Activated CD4-positive, alpha-beta T cell treated with anti-CD3 and anti-CD28 coated beads, Interleukin-2, amount 50 U/mL, for 4 hours (primary cell): ENCODE measurements at regions not wholly inside any gene's neighbourhood (a gene's known extent, or its start where the extent isn't known, plus 50 kb on each side); places are given as distances from the start of the nearest gene placed in this dataset.
"Not testable (repeated sequence)": the region's sequence is repeated elsewhere in the genome, so short reads cannot be mapped to it uniquely, and the experiment has no call there.

ENCODE experiments used
- DNase-seq, 2 experiments: peaks; one replicate each; pipeline ENCODE4 v3.0.0-alpha.2; 2020

GRCh38 chr5:175344331-175345195 is 99.4 kb downstream of the DRD1 start:
- DNase-seq = no peak

GRCh38 chr5:175343308-175343707 is 100.7 kb downstream of the DRD1 start:
- DNase-seq = no peak

GRCh38 chr5:175340180-175340579 is 103.8 kb downstream of the DRD1 start:
- no peak for DNase-seq

- DNase-seq = no peak
These were observed 106.3 kb downstream of the DRD1 start for GRCh38 chr5:175337680-175338079.

GRCh38 chr5:175336781-175337180 is 107.2 kb downstream of the DRD1 start:
- DNase-seq = no peak

GRCh38 chr5:175335691-175336090 is 108.3 kb downstream of the DRD1 start:
- no peak for DNase-seq

GRCh38 chr5:175331173-175332036 is 112.6 kb downstream of the DRD1 start:
- DNase-seq = not testable (repeated sequence)

GRCh38 chr5:175329976-175330375 is 114.0 kb downstream of the DRD1 start:
- no peak for DNase-seq

GRCh38 chr5:175328687-175329086 is 115.3 kb downstream of the DRD1 start:
- no peak for DNase-seq

- no peak for DNase-seq
These were observed 115.8 kb downstream of the DRD1 start for GRCh38 chr5:175328176-175328575.

GRCh38 chr5:175325681-175326080 is 118.3 kb downstream of the DRD1 start:
- no peak for DNase-seq

- no peak for DNase-seq
These were observed 122.0 kb downstream of the DRD1 start for GRCh38 chr5:175321927-175322532.

GRCh38 chr5:175319199-175319598 is 124.8 kb downstream of the DRD1 start:
- DNase-seq = no peak

- DNase-seq = no peak
These were observed 126.1 kb downstream of the DRD1 start for GRCh38 chr5:175317872-175318271.

- DNase-seq = no peak
These were observed 134.7 kb downstream of the DRD1 start for GRCh38 chr5:175309218-175309810.

- DNase-seq = no peak
These were observed 135.3 kb downstream of the DRD1 start for GRCh38 chr5:175308701-175309100.

- no peak for DNase-seq
These were observed 137.6 kb downstream of the DRD1 start for GRCh38 chr5:175306381-175306780.

GRCh38 chr5:175305251-175305650 is 138.7 kb downstream of the DRD1 start:
- no peak for DNase-seq

GRCh38 chr5:175290379-175290778 is 153.6 kb downstream of the DRD1 start:
- DNase-seq = no peak

GRCh38 chr5:175288048-175288621 is 155.8 kb downstream of the DRD1 start:
- DNase-seq = no peak

- DNase-seq = no peak
These were observed 157.0 kb downstream of the DRD1 start for GRCh38 chr5:175286981-175287380.

GRCh38 chr5:175285261-175285660 is 158.7 kb downstream of the DRD1 start:
- DNase-seq = no peak

- no peak for DNase-seq
These were observed 159.2 kb downstream of the DRD1 start for GRCh38 chr5:175284806-175285205.
